COR-L47 (cell line): ENCODE measurements at regions not wholly inside any gene's neighbourhood (a gene's known extent, or its start where the extent isn't known, plus 50 kb on each side); places are given as distances from the start of the nearest gene placed in this dataset.
"Not testable (repeated sequence)": the region's sequence is repeated elsewhere in the genome, so short reads cannot be mapped to it uniquely, and the experiment has no call there.

Source experiments
- DNase-seq: peaks from one replicate; lab custom pipeline; 2025; lab: John Stamatoyannopoulos, UW

DNA sequence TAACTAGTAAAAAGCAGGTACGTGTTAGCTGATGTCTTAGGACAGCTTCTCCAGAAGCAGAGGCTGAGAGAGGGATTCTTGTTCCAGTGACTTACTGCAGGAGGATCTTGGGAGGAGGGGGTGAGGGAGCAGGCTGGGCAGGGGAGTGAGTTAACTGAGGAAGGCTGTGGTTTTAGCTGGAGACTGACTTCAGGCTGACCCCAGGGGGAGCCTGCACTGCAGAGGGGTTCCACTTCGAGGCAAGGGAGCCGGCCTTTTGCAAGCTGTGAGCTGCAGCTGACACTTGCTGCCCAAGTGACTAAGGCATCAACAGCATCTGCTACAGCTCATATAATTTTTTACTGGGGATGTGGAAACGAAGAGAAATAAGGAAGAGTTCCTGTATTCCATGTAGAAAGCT is 50.4 kb upstream of the SOD1 start:
- no peak for DNase-seq

DNA sequence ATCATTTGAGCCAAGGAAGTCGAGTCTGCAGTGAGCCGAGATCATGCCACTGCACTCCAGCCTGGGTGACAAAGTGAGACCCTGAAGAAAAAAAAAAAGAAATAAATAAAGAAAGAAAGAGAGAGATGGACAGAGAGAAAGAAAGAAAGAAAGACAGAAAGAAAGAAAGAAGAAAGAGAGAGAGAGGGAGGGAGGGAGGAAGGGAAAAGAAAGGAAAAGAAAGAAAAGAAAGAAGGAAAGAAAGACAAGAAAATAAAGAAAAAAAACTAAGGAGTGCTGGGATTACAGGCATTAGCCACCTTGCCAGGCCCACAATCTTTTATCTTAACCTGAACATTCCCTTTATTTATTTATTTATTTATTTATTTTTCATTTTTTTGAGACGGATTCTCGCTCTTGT is 51.7 kb upstream of the SOD1 start:
- no peak for DNase-seq

DNA sequence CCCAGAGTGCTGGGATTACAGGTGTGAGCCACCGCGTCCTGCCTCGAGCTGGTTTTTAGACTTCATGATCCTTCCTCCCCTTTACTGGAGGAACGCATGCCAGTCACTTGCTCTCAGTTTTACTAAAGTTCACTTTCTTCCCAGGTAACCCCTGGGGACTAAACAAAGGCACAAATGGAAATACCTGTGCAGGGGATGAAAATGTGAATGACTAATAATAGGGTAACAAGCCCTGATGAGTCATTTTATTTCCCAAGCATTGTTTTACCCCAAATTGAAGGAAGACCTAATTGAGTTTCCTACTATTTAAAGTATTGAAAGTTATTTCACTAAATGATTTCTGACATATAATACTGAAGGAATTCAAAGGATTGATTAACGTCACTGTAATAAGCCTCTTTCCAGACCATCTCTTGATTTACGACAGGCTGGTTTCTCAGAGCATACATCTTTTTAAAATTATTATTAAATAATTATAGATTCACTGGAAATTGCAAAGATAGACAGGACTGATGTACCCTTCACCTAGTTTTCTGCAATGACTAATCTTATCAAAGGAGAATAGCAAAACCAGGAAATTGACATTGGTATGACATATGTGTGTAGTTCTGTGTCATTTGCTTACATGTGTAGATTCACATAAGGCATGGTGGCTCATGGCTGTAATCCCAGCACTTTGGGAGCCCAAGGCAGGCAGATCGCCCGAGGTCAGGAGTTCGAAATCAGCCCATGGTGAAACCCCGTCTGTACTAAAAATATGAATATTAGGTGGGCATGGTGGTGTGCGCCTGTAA is 53.2 kb upstream of the SOD1 start:
- no peak for DNase-seq

DNA sequence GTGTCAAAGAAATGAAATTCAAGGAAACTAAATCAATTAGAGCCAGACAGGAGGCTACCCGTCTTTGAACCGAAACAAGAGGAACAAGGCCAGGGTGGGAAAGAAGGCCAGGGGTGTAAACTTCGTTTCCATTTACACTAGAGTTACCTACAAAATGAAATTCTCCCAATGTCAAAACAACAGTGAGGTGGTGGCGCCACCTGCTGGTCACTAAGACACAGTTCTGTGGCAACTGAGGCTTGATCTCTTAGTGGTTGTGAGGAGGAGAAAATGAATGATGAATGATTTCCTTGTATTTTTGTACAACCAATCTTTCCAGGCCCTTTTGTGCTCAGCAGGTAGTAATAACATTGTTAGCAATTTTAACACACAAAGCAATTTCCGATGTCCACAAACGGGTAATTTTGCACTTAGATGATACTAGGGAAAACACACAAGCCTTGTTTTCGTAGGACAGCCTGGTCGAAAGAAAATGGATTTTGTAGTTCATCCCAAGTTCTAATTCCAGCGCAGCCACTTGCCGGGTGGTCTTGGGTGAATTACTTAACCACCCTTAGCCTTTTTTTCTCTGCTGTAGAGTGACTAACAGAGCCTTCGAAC is 54.8 kb upstream of the SOD1 start:
- peak; percentile 83 for DNase-seq

DNA sequence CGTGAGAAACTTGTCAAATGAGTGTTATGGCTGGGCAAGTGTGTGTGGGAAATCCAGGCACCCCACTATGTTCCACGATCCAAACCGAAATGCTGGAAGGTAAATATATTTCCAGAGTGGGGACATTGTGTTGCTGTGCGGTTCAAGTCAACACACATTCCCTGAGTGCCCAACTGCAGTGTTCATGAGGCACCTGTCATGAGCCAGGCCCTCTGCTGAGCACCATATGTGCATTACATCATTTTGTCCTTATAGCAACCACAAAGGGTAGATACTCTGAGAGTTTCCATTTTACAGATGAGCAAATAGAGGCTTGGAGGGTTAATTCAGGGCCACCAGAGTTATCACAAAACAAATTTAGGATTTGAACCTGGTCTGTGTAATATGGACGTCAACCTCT is 59.9 kb upstream of the SOD1 start:
- DNase-seq = no peak

DNA sequence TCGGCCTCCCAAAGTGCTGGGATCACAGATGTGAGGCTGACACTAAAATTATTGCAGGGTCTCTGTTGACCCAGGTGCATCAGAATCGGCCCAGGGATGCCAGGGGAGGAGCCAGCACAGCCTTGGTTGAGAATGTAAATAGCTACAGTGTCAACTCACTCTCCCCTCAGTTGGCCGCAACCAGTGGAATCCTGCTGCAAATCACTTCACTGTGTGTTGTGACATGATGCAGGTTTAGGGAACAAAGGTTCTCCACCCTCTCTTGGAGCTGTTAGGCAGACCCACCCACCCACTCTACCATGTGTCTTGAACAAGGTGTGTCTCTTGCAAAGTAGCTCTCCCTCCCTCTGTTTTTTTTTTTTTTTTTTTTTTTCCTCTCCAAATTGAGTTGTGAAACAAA is 60.5 kb upstream of the SOD1 start:
- DNase-seq = no peak

DNA sequence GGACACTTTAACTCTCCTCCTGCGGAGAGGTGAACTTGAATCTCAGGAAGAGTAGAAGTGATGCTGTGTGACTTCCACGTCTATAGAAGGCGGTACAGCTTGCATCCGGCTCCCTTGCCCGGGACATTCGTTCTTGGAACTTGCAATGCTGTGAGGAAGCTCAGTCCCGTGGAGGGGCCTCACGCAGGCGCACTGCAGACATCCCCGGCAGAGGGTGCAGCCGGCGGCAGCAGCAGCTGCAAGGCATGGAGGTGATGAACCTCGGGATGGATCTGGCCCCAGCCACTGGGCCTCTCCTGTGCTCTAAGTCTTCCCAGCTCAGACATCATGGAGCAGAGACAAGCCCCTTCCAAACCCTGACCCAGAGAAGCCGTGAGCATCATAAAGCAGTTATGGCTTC is 61.8 kb upstream of the SOD1 start:
- DNase-seq = no peak

DNA sequence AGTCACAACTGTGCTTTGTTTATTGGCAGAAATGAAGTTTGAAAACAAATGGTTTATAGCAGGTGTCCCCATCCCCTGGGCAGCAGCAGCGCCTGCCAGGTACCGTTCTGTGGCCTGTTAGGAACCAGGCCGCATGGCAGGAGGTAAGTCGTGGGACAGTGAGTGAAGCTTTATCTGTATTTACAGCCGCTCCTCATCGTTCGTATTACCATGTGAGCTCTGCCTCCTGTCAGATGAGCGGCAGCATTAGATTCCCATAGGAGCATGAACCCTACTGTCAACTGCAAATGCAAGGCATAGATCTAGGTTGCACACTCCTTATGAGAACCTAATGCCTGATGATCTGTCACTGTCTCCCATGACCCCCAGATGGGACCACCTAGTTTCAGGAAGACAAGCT is 63.4 kb upstream of the SOD1 start:
- no peak for DNase-seq

DNA sequence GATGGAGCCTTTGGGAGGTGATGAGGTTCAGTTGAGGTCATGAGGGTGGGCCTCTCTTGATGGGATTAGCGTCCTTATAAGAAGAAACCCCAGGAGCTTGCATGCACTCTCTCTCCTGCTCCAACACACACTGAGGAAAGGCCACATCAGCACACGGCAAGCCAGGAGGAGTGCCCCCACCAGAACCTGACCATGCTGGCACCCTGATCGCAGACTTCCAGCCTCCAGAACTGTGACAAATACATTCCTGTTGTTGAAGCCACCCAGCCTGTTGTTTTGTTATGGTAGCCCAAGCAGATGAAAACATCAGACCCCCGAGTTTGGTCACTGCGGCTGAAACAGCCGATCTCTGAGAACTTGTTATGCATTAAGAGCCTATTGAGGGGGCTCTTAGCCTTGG is 64.8 kb upstream of the SOD1 start:
- DNase-seq = no peak

DNA sequence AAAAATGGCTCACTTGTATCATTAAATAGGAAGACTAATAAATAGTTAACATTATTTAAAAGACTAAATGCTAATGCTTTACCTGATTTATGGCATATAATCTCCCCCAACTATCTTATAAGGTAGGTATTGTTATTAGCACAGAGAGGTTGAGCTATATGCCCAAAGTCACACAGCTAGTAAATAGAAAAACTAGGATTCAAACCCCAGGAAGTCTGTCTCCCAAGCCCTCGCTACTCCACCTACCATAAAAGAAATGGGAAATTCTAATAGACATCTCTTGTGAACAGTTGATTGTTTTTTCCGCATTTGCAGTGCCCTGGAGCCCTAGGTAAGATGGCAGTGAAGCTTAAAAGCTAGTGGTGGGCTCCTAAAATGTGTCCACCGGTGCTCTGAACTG is 65.2 kb upstream of the SOD1 start:
- DNase-seq = no peak

DNA sequence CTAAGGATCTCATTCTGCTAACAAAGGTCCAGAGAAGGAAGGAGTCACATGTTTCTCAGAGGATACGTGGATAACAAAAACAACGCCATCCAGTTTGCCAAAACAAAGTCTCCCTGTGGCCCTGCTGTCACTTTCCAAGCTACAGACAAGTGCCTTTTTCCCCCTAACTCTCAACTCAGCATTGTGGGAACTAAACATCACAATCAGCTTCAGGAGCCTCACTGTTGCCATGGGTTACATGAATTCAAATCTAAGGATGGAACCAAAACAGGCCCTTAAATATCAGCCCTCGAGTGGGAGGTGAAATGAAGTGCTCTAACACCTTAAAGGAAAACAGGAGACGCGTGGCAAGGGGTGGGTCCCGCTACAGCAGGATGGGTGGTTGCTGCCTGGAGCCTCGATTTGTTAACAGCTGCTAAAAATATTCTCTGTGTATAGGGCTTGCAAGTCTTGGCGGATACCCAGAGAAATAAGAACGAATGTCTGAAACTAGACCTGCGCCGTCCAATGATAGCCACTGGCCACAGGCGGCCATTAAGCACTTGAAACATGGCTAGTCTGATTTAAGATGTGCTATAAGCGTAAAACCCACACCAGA is 66.4 kb upstream of the SOD1 start:
- DNase-seq = no peak

DNA sequence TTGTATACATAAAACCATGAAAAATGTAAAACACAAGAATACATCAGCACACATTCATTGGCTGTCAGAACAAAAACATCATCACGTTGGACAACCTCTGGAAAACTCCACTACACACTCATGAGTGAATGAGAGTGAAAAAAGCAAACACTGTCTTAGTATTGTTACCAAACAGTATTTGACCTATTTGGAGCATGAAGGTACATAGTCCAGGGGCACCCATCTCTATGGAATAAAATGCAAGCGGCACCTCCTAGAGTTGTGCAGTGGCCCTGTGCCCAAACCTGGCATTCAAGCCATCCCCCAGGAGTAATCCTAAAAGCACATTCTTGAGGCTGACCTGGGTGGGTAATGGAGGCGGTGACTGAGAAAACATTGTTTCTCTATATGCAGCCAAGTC is 67.0 kb upstream of the SOD1 start:
- DNase-seq = no peak

DNA sequence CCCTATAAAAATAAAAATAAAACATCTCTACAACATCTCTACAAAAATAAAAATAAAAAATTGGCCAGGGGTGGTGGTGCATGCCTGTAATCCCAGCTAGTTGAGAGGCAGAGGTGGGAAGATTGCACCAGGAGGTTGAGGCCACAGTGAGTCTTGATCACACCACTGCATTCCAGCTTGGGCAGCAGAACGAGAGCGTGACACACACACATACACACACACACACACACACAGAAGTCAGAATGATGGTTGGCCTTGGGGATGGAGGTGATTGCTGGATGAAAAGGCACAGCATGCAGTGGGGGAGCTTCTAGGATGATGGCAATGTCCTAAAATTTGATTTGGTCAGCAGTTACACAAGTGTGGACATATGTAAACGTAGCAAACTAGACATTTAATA is 69.7 kb upstream of the SOD1 start:
- DNase-seq = no peak

DNA sequence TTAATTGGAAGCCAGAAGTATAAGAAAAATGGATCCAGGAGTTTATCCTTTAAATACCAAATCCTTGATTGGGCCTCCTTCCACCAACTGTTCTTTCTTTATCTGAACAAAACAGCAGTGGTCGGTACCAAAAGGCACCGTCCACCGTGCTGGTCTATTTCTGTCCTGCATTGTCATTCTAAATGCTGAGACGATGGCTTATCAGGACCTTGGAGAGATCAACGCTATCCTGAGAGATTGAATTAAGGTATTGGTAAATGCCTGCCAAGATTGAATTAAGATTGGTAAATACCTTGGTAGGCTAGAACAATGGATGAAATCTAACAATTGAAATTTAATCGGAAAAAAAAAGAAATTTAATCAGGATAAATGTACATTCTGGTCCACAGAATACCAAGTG is 73.4 kb upstream of the SOD1 start:
- no peak for DNase-seq

DNA sequence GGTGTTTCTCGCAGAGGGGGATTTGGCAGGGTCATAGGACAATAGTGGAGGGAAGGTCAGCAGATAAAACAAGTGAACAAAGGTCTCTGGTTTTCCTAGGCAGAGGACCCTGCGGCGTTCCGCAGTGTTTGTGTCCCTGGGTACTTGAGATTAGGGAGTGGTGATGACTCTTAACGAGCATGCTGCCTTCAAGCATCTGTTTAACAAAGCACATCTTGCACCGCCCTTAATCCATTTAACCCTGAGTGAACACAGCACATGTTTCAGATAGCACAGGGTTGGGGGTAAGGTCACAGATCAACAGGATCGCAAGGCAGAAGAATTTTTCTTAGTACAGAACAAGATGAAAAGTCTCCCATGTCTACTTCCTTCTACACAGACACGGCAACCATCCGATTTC is 75.6 kb upstream of the SOD1 start:
- DNase-seq = not testable (repeated sequence)

DNA sequence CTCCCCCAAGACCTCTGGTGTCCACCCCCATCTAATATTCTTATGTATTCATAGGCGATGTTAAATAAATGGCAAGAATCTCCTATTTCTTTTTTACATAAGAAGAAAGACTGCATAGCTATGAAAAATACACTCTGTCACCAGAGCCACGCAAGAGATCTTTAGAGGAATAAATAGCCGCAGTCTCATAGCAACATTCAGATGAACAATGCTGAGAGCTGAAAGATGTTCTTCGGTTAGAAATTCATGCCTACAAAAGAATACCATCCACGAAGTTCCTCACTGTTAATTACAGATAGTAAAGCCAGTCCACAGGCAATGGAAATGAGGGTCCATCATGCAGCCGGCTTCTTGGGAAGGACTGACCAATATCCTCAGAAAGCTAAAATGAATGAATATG is 76.0 kb upstream of the SOD1 start:
- no peak for DNase-seq

DNA sequence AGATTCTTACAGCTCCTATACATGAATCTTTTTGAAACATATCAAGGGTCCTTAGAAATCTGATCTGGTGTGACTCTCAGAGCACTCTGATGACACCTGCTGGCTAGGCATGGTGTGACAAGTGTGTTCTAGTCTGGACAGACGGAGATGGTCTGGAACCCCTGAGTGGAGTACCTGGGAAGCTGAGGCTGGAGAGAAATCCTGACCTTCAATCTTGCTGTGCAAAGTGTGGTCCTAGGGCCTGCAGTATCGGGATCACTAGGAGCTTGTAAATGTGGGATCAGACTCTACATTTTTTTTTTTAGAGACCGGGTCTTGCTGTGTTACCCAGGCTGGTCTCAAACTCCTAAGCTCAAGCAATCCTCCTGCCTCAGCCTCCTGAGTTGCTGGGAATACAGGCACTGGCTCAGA is 78.6 kb upstream of the SOD1 start:
- DNase-seq = peak; percentile 62

DNA sequence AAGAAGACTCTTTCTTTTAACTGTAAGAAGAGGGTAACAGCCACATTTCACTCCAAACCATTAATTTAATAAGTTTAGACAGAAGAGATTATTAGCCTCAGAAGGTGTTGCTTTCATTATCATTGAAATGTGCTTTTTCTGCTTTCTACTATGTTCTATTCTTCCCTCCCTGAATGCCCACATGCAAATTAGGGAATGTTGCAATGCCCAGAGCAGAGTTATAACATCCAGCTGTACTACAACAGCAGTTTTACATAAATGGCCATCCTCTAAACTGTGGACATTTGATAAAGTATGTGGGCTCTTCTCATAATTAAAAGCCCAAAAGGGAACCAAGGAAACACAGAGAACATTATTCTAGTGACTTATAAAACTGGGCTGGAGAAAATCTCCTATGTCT is 82.2 kb upstream of the SOD1 start:
- no peak for DNase-seq

DNA sequence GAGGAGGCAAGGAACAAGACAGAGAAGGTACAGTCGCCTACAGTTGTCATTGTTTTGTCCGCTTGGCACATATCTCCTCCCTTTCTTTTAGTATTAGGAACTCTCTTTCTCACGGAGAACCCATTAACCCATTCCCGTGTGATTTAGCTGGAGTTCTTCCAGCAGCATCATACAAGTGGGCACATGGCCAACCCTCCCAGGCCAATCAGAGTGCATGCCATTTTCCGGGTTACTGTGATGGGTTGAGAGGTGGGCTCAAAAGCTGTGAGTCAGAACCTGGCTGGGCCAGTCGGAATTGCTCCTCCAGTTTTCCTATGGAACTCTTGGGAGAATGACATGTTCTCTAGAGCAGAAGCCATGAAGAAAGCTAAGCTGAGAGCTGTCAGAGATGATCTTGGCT is 83.1 kb upstream of the SOD1 start:
- no peak for DNase-seq

DNA sequence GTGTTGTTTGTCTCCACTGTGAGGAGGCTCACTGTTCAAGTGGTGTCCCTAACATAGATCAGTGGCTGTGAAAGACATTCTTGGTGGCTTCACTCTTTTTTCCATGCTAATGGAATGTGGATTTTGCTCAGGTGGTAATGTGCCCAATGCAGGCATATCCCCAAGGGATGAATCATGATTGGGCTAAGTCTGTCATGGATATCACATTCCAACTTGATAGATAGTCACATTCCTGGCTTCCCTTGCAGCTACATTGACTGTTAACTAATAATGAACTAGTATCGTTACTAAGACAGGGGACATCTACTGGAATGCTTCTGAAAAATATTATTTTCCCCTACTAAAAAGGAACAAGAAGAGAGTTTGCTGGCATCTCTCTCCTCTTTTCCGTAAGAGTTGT is 86.3 kb upstream of the SOD1 start:
- no peak for DNase-seq

DNA sequence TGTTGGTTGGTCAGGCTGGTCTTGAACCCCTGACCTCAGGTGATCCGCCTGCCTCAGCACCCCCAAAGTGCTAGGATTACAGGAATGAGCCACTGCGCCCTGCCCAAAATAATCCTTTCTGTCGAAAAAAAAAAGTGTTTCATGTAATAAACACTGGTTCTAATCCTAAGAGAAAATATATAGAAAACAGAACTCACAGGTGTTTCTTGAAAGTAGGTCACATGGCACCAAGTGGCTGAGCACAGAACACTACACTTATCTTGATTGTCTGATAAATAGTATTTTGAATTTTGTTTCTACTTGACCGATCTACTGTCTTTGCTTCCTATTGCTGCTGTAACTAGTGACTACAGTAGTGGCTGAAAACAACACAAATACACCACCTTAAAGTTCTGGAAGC is 87.6 kb upstream of the SOD1 start:
- DNase-seq = no peak

DNA sequence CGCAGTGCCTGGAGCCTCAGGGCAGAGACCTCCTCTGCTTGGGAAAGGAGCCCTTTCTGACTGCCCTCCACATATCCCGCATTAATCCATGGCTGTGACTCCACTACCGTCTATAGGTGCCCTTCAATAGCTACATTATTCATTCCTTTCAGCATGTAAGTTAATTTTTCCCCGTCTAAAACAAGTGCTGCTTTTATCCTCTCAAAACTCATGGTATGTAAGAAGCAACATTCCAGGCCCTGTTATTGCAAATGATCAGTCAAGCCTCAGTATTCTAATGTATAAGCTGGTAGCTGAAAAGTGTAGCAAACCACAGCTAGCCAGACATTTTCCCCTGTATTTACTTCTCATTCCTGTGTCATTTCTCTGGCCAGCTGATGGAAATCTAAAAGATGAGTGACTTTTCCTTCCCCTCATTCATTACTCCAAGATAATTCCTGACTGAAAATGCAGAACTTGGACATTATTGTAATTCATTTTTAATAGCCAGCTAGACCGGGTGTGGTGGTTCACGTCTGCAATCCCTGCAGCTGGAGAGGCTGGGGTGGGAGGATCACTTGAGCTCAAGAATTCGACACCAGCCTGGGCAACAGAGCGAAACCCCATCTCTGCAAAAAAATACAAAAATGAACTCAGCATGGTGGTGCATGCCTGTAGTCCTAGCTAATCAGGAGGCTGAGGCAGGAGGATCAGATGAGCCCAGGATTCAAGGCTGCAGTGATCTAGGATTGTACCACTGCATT is 88.5 kb upstream of the SOD1 start:
- no peak for DNase-seq

DNA sequence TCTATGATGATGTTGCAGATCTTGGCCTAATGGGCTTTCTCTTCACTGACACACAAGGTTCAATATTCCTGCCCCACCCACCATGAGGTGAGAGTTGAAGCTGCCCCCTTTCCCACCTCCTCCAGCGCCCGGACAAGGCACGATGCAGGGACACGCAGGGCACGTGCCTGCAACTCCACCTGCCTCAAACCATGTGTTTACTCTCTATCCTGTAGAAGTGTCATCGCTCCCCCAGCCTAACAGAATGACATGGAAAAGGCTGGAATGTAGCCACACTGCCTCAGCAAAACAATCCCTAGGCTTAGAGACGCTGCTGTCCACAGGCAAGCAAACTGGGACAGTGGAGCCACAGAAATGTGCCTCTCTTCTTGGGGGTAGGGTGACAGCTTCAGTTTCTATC is 92.9 kb upstream of the SOD1 start:
- no peak for DNase-seq
